Sigmoid colon (tissue), 6 donors: ENCODE measurements at regions not wholly inside any gene's neighbourhood (a gene's known extent, or its start where the extent isn't known, plus 50 kb on each side); places are given as distances from the start of the nearest gene placed in this dataset.
"Not testable (repeated sequence)": the region's sequence is repeated elsewhere in the genome, so short reads cannot be mapped to it uniquely, and the experiment has no call there.

Source experiments
- DNase-seq: peaks from one replicate; pipeline ENCODE4 v3.0.0-alpha.2; 2019
- H3K27ac ChIP-seq, 4 donors: fragments of 200-600 bp; sonication (generic); one replicate each; pipeline ENCODE4 v1.5.1; 2016 to 2019; ENCODE audit warnings: mild to moderate bottlenecking in 1 of 4
- H3K27me3 ChIP-seq, 3 donors: fragments of 200-600 bp; sonication (generic); one replicate each; pipeline ENCODE4 v1.5.1; 2019; ENCODE audit warnings: mild to moderate bottlenecking in 1 of 3
- H3K36me3 ChIP-seq, 4 donors: fragments of 200-600 bp; sonication (generic); one replicate each; pipeline ENCODE4 v1.5.1; 2016 to 2019
- H3K4me1 ChIP-seq, 4 donors: fragments of 200-600 bp; sonication (generic); one replicate each; pipeline ENCODE4 v1.5.1; 2017 to 2019
- H3K4me3 ChIP-seq, 4 donors: fragments of 200-600 bp; sonication (generic); one replicate each; pipeline ENCODE4 v1.5.1; 2017 to 2019; ENCODE audit warnings: mild to moderate bottlenecking in 2 of 4, moderate library complexity in 1 of 4
- H3K9me3 ChIP-seq, 4 donors: fragments of 200-600 bp in 3 of 4; sonication (generic) in 3 of 4; one replicate each; pipeline versions ENCODE4 v1.5.1 to v1.6.1; 2013 to 2019
- CTCF ChIP-seq, 4 experiments: fragments of 450-650 bp in 3 of 4; fragments of 200-600 bp in 1 of 4; IDR thresholded peaks; one replicate each; pipeline ENCODE4 v1.5.1; 2016 to 2019; ENCODE audit warnings: antibody characterized with exemption in 4 of 4, mild to moderate bottlenecking in 3 of 4, moderate library complexity in 2 of 4
- EP300 ChIP-seq, 4 donors: sonication (generic); formaldehyde crosslinking; IDR thresholded peaks; one replicate each; pipeline ENCODE4 v1.6.1; 2017; ENCODE audit warnings: antibody characterized with exemption in 4 of 4
- POLR2A ChIP-seq, 2 donors: fragments of 450-650 bp; IDR thresholded peaks; one replicate each; pipeline ENCODE4 v1.6.1; 2016; ENCODE audit warnings: antibody characterized with exemption in 2 of 2, mild to moderate bottlenecking in 2 of 2, moderate library complexity in 2 of 2
- POLR2AphosphoS5 ChIP-seq, 4 donors: sonication (generic); formaldehyde crosslinking; IDR thresholded peaks; one replicate each; pipeline ENCODE4 v1.6.1; 2017; ENCODE audit warnings: antibody characterized with exemption in 4 of 4
- WGBS, 2 donors: extraction: QIAGEN DNeasy Blood & Tissue Kit; methylation state at CpG; one replicate each; pipeline ENCODE4 v1.1.7; 2013; 5-methylcytosine and 5-hydroxymethylcytosine counted together
- intact Hi-C: fragments of 100-400 bp; cut with DNase I; formaldehyde crosslinking; loops from one replicate; pipeline ENCODE4 v1.15.1; 2023
- donor health status: healthy with polysubstance abuse.
- donor health status: healthy.

DNA sequence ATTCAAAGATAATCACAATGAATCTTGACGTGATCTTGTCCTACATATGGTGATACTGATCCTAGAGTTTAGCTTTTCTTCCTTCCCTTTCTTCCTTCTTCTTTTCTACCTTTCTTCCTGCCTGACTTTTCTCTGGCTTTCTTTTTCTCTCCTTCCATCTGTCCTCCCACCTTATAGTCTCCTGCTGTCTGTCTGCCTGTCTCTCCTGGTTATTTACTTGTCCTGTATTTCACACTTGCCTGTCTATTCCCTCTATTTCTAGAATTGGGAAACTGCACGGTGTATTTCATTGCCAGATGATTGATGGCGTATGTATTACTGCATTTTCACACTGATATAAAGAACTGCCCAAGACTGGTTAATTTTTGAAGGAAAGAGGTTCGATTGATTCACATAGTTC is 718.1 kb upstream of the CDH6 start:
- H3K9me3 ChIP-seq, result peaks cover 0 to 10% (median 2%) of the 10 kb centered on the region in 4 donors
- H3K36me3 ChIP-seq, result no peaks in the 10 kb centered on the region
- no peak overlapping the region for H3K27ac ChIP-seq
- no peaks in the 10 kb centered on the region for H3K27me3 ChIP-seq
- TF ChIP-seq POLR2A (IDR thresholded peaks at IDR 0.05), result no peak
- TF ChIP-seq CTCF (IDR thresholded peaks at IDR 0.05), result no peak
- no peak for TF ChIP-seq POLR2AphosphoS5 (IDR thresholded peaks at IDR 0.05)
- TF ChIP-seq EP300 (IDR thresholded peaks at IDR 0.05), result no peak
- no peak for DNase-seq
- no peaks in the 10 kb centered on the region for H3K4me1 ChIP-seq
- whole genome bisulfite sequencing, 2 donors, result 61 to 69% methylated on average over 4 of the region's 4 CpGs
- no peak overlapping the region for H3K4me3 ChIP-seq
- intact Hi-C loops, result no loop called here

DNA sequence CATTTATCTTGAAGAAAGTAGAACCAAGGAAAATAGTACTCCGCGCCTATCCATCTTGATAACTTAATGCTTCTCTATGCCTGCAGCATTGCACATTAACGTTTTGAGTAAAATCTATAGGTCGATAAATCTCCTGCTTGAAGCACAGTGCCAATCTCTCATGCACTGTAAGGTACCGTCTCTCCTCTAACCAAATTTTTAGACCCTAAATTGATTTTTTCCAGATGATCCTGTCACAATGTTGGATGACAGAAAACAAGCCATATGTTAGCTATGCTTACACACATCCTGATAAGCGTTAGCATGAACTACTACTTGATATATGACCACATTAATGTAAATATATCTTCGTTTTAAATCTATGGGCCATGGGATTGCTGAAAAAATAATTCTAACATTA is 723.8 kb upstream of the CDH6 start:
- Histone ChIP-seq H3K27ac (no peak overlapping the region), H3K36me3 (no peaks in the 10 kb centered on the region), H3K4me1 (no peaks in the 10 kb centered on the region), H3K4me3 (no peak overlapping the region), H3K27me3 (no peaks in the 10 kb centered on the region), H3K9me3 (no peaks in the 10 kb centered on the region)
- intact Hi-C loops, result no loop called here
- 83 to 85% methylated on average over 7 of the region's 7 CpGs for WGBS, 2 donors
- no peak for DNase-seq
- no peak for TF ChIP-seq CTCF (IDR thresholded peaks at IDR 0.05)
- no peak for TF ChIP-seq POLR2A (IDR thresholded peaks at IDR 0.05)
- no peak for TF ChIP-seq POLR2AphosphoS5 (IDR thresholded peaks at IDR 0.05)
- TF ChIP-seq EP300 (IDR thresholded peaks at IDR 0.05), result no peak

DNA sequence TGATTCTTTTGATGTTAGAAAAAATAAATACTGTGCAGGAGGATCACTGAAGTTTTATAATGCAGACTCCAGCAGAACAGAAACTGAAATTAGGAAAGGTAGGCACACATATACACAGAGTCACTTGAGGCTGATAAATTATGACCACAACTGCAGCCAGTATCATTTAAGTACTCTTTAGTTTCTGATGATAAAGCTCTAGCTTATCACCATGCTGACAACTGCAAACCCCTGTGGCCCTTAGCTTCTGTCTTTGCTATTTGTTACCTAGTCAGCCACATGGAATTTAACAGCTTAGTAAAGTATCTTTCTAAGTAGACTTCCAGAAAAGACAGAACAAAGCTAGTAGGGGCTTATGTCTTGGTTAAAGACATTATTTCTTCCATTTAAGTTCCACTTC is 734.8 kb upstream of the CDH6 start:
- no peak for DNase-seq
- no peak overlapping the region for H3K27ac ChIP-seq
- no peaks in the 10 kb centered on the region for H3K36me3 ChIP-seq
- no peak overlapping the region for H3K4me3 ChIP-seq
- intact Hi-C loops, result no loop called here
- TF ChIP-seq EP300 (IDR thresholded peaks at IDR 0.05), result no peak
- no peak for TF ChIP-seq POLR2A (IDR thresholded peaks at IDR 0.05)
- no peak for TF ChIP-seq POLR2AphosphoS5 (IDR thresholded peaks at IDR 0.05)
- no peak for TF ChIP-seq CTCF (IDR thresholded peaks at IDR 0.05)
- no peaks in the 10 kb centered on the region for H3K27me3 ChIP-seq
- H3K9me3 ChIP-seq, result no peaks in the 10 kb centered on the region
- H3K4me1 ChIP-seq, result no peaks in the 10 kb centered on the region

GRCh38 chr5:30455484-30455883 is 738.0 kb upstream of the CDH6 start:
- H3K27me3 ChIP-seq, H3K36me3 ChIP-seq, H3K9me3 ChIP-seq, H3K27ac ChIP-seq, intact Hi-C loops, DNase-seq, H3K4me3 ChIP-seq, H3K4me1 ChIP-seq: not testable (repeated sequence)
- WGBS, 2 donors, result 64 to 80% methylated on average over 3 of the region's 3 CpGs

DNA sequence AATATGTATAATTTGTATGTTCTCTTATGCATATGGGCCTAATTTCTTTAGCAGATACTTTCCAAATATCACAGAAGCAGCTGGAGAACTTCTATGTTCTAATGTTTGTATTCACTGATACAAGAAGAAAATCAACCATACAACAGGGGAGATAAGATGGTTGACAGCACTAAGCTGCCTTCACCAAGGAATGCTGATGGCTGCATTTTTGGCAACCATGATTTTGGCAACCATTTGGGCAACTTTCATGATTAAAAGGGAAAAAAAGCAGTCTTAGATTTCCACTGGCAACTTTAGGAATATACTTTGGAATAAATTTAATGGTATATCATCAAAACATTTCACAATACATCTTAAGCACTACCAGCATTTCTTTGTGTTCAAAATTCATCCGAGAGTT is 740.3 kb upstream of the CDH6 start:
- no peak for TF ChIP-seq EP300 (IDR thresholded peaks at IDR 0.05)
- no peak for TF ChIP-seq POLR2A (IDR thresholded peaks at IDR 0.05)
- Histone ChIP-seq H3K27me3 (no peaks in the 10 kb centered on the region), H3K27ac (no peak overlapping the region), H3K9me3 (no peaks in the 10 kb centered on the region), H3K4me1 (no peaks in the 10 kb centered on the region), H3K4me3 (no peak overlapping the region), H3K36me3 (no peaks in the 10 kb centered on the region)
- 88% methylated on average over 1 of the region's 1 CpG for WGBS, 2 donors
- intact Hi-C loops, result no loop called here
- DNase-seq, result no peak

- WGBS, 2 donors, result 62 to 77% methylated on average over 1 of the region's 1 CpG
- Histone ChIP-seq H3K4me1 (no peaks in the 10 kb centered on the region), H3K4me3 (no peak overlapping the region), H3K27me3 (no peaks in the 10 kb centered on the region), H3K9me3 (no peaks in the 10 kb centered on the region), H3K27ac (no peak overlapping the region), H3K36me3 (no peaks in the 10 kb centered on the region)
- TF ChIP-seq EP300 (IDR thresholded peaks at IDR 0.05), result no peak
- no peak for TF ChIP-seq POLR2A (IDR thresholded peaks at IDR 0.05)
- TF ChIP-seq CTCF (IDR thresholded peaks at IDR 0.05), result no peak
- no peak for TF ChIP-seq POLR2AphosphoS5 (IDR thresholded peaks at IDR 0.05)
- intact Hi-C loops, result no loop called here
- DNase-seq, result no peak
Observed at GRCh38 chr5:30450153-30450552, 743.3 kb upstream of the CDH6 start.
